Lower lobe of right lung (tissue), 2 donors: ENCODE measurements at regions not wholly inside any gene's neighbourhood (a gene's known extent, or its start where the extent isn't known, plus 50 kb on each side); places are given as distances from the start of the nearest gene placed in this dataset.

Experiments
- ATAC-seq, 2 donors: fragments of 200-7000 bp; cut with Tn5 transposase; one replicate each; pipeline ENCODE4 v1.9.1; 2020 to 2022; ENCODE audit warnings: mild to moderate bottlenecking in 2 of 2, moderate library complexity in 2 of 2
- DNase-seq: peaks from one replicate; pipeline ENCODE4 v3.0.0-alpha.2; 2020
- H3K27ac ChIP-seq: fragments of 200-600 bp; one replicate; pipeline ENCODE4 v1.8.0; 2022
- H3K27me3 ChIP-seq: fragments of 200-600 bp; one replicate; pipeline ENCODE4 v1.8.0; 2022; ENCODE audit warnings: low read depth
- H3K36me3 ChIP-seq: fragments of 200-600 bp; one replicate; pipeline ENCODE4 v1.8.0; 2022; ENCODE audit warnings: mild to moderate bottlenecking
- H3K4me1 ChIP-seq: fragments of 200-600 bp; one replicate; pipeline ENCODE4 v1.8.0; 2022
- H3K4me3 ChIP-seq: fragments of 200-600 bp; one replicate; pipeline ENCODE4 v1.8.0; 2022; ENCODE audit warnings: mild to moderate bottlenecking
- H3K9me3 ChIP-seq: fragments of 200-600 bp; one replicate; pipeline ENCODE4 v1.8.0; 2022
- intact Hi-C: fragments of 100-400 bp; cut with DNase I; formaldehyde crosslinking; loops from one replicate; pipeline ENCODE4 v1.11.0; 2022
- TF ChIP-seq, protein P1 (sequence below): fragments of 200-600 bp; IDR thresholded peaks from one replicate; pipeline ENCODE4 v1.8.0; 2022; ENCODE audit warnings: antibody characterized with exemption, mild to moderate bottlenecking
- donor health status: DM: no; HTN: yes; CAD: no; lungs with severe emphysema.

DNA sequence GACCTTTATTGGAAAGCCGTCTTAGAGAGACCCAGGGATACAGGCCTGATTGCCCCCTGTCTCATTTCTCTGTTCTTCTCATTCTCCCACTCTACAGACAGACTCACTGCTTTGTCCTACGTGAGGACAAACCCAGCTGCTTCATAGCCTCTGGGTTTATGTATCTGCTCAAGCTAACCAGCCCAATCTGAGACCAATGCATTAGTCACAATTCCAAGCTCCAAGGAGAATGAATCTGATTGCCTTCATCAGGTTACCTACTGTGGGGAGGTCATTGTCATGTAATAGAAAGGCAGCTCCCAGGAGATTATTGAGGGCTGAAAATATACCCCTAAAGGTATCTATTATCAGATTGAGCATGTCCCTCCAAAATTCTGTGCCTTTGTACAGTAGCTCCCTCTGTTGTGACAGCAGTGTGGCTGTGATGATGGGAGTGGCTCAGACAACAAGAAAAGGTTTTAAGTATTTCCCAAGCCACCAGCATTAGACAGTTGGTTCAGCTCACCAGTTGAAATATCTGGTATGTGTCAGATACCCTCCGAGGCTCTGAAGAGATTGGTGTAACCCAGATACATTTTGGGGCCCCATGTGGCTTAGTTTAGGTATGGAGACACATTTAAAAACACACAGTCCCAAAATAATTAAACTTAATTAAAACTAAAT, 123.1 kb upstream of the EEPD1 start:
- H3K4me3 ChIP-seq = no peak overlapping the region
- H3K9me3 ChIP-seq = no peaks in the 10 kb centered on the region
- H3K27ac ChIP-seq = no peak overlapping the region
- no peaks in the 10 kb centered on the region for H3K36me3 ChIP-seq
- intact Hi-C loops = no loop called here
- ATAC-seq = no peak
- TF ChIP-seq, protein P1, sequence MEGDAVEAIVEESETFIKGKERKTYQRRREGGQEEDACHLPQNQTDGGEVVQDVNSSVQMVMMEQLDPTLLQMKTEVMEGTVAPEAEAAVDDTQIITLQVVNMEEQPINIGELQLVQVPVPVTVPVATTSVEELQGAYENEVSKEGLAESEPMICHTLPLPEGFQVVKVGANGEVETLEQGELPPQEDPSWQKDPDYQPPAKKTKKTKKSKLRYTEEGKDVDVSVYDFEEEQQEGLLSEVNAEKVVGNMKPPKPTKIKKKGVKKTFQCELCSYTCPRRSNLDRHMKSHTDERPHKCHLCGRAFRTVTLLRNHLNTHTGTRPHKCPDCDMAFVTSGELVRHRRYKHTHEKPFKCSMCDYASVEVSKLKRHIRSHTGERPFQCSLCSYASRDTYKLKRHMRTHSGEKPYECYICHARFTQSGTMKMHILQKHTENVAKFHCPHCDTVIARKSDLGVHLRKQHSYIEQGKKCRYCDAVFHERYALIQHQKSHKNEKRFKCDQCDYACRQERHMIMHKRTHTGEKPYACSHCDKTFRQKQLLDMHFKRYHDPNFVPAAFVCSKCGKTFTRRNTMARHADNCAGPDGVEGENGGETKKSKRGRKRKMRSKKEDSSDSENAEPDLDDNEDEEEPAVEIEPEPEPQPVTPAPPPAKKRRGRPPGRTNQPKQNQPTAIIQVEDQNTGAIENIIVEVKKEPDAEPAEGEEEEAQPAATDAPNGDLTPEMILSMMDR = no peak
- no peaks in the 10 kb centered on the region for H3K4me1 ChIP-seq
- DNase-seq = no peak
- no peaks in the 10 kb centered on the region for H3K27me3 ChIP-seq

DNA sequence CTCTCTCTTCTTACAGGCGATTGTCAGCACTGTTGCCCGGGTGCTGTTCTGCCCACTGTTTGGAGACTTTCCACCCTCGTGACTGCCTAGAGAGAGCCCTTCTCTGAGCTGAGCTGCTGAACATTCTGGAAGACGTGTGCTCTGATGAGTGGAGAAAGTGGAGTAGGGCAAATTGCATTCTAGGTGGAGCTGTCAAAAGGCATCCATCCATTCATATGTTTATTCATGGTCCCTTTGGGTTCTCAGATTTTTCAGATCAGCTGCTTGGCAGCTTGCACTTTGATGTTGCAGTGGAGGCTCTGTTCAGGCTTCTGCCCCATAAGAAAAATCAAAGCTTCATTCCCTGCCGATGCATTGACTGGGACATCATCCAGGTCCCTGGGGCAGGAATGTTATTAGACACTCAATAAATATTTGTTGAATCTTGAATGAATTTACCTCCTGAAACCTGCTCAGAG, 120.7 kb upstream of the EEPD1 start:
- TF ChIP-seq, protein P1 = no peak
- ATAC-seq = no peak
- no peak overlapping the region for H3K4me3 ChIP-seq
- H3K4me1 ChIP-seq = peaks cover 13% of the 10 kb centered on the region
- H3K9me3 ChIP-seq = no peaks in the 10 kb centered on the region
- intact Hi-C loops = no loop called here
- DNase-seq = no peak
- H3K27me3 ChIP-seq = no peaks in the 10 kb centered on the region
- H3K27ac ChIP-seq = no peak overlapping the region
- no peaks in the 10 kb centered on the region for H3K36me3 ChIP-seq

DNA sequence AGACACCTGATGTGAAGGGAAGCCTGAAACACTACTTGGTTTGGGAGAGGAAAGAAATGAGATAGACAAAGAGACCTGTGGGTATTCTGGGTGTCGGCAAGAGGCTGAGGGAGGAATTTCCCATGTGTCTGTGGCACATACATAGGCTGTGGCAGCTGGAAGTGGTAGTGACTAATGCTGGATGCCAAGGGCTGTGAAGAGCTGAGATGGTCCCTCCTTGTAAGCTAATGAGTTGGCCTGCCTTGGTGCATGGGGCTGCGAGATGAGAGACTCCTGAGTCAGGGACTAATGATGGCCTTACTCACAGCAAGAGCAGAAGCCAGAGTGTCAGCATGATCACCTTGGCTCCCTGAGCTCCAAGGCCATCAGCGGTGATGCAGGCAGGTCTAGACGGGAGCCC, 119.0 kb upstream of the EEPD1 start:
- H3K36me3 ChIP-seq = no peaks in the 10 kb centered on the region
- H3K27ac ChIP-seq = no peak overlapping the region
- DNase-seq = no peak
- H3K4me1 ChIP-seq = peaks cover 25% of the 10 kb centered on the region
- ATAC-seq = no peak
- H3K9me3 ChIP-seq = no peaks in the 10 kb centered on the region
- TF ChIP-seq, protein P1 = no peak
- no peaks in the 10 kb centered on the region for H3K27me3 ChIP-seq
- intact Hi-C loops = no loop called here
- H3K4me3 ChIP-seq = no peak overlapping the region

DNA sequence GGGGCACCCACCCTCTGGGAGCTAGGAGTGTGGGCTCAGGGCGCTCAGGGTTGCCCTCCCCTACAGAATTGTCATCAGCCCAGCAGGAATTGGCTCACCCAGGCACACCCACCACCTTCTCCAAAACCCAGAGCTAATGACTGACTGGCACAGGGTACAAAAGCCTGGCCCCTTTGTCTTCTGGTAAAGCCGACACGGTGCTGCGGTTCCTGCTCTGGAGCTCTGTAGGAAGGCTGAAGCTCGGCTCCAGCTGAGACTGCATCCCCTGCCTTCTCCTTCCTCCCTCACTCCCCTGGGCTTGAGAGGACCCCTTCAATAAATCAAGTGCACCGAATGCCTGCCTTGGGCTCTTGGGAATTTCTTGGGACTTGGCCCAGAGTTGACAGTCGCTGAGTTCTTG, 117.9 kb upstream of the EEPD1 start:
- intact Hi-C loops = no loop called here
- Histone ChIP-seq H3K27ac (no peak overlapping the region), H3K4me3 (no peak overlapping the region), H3K4me1 (peaks cover 36% of the 10 kb centered on the region), H3K9me3 (no peaks in the 10 kb centered on the region), H3K27me3 (no peaks in the 10 kb centered on the region), H3K36me3 (no peaks in the 10 kb centered on the region)
- DNase-seq = no peak
- ATAC-seq = no peak
- TF ChIP-seq, protein P1 = no peak

DNA sequence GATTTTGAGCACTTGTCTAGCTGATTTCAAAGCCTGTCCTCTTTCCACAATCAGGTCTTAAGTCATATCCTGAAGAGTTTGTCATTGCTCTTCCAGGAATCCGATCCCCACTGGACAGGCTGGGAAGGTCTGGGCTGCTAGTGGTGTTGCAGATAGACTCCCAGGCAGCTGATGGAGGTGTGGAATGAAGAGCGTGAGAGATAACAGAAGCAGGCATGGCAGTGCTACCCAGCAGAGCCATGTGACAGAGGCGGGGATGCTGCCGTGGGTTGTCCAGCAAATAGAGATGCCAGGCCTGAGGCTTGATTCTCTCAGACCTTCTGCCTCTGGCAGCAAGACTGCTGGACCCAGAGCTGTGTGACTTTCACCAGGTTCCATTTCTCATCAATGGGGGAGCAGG, 116.5 kb upstream of the EEPD1 start:
- no peaks in the 10 kb centered on the region for H3K9me3 ChIP-seq
- no peak for ATAC-seq
- DNase-seq = no peak
- H3K36me3 ChIP-seq = no peaks in the 10 kb centered on the region
- peak overlapping the region; percentile 87 for H3K27ac ChIP-seq
- no peaks in the 10 kb centered on the region for H3K27me3 ChIP-seq
- TF ChIP-seq, protein P1 = no peak
- H3K4me1 ChIP-seq = peaks cover 39% of the 10 kb centered on the region
- intact Hi-C loops = no loop called here
- no peak overlapping the region for H3K4me3 ChIP-seq
